ENCODE measurements at regions not wholly inside any gene's neighbourhood (a gene's known extent, or its start where the extent isn't known, plus 50 kb on each side); places are given as distances from the start of the nearest gene placed in this dataset.

DNA sequence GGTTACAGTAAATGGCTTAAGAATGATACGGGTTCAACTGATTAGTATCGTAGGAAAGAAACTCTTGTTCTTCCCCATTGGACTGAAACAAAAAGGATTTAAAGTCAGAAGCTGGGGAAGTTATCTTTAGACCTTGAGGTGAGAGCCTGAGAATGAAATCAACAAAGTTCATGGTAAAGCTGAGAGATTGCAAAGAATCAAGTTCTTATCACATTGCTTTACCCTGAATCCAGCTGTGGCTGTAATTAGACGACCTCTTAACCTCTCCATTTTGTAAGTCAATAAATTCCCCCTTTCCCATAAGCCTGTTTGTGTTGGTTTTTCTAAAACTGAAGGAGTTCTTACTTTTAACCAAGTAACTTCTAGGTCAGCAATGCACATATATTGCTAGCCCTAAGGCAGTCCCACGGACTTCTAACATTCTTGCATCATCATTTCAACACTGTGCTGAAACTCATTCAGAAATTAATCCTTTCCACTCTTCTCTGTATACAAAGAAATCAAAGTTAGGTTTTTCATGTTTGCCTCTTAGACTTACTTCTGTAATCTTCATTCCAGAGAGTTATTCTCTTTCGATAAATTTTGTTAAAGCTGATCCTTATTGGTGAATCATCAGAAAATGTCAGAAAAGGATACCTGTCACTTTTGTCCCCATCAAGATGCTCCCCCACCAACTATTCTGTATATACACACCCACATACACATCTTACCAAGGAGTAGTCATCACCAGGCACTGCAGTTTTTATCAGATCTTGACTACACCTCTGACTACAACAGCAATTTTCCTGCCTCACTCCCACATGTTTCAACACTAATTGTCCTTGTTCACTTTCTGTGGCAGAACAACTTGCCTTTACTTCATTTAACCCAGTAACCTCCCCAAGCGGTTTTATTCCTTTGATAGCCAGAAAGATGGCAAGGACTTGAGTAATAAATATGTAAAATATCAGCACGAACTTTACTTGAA lies 77.9 kb upstream of the STK26 start:
- H3K4me3 ChIP-seq (ENCODE audit: low read length in 2 of 2), result no peak overlapping the region
- H3K9me3 Mint-ChIP-seq, result no peaks in the 10 kb centered on the region
- H3K4me3 Mint-ChIP-seq, result no peak overlapping the region
- H3K27ac ChIP-seq (ENCODE audit: low read depth, low read length), result no peak overlapping the region
- no peaks in the 10 kb centered on the region for H3K27me3 ChIP-seq (ENCODE audit: insufficient read depth, low read length)
- DNase-seq, result no peak
- H3K27ac Mint-ChIP-seq, result no peak overlapping the region
- CTCF ChIA-PET (ENCODE audit: partially characterized antibody), result no interaction called here
- no peaks in the 10 kb centered on the region for H3K27me3 Mint-ChIP-seq
- H3K36me3 Mint-ChIP-seq, result no peaks in the 10 kb centered on the region
- no peaks in the 10 kb centered on the region for H3K36me3 ChIP-seq (ENCODE audit: insufficient read depth, low read length)
- intact Hi-C loops (cut with micrococcal nuclease), result no loop called here
- no peaks in the 10 kb centered on the region for H3K9me3 ChIP-seq (ENCODE audit: control insufficient read depth in 1 of 2, low read length in 2 of 2)
- POLR2A ChIA-PET (ENCODE audit: partially characterized antibody), result no interaction called here
- no peaks in the 10 kb centered on the region for H3K4me1 Mint-ChIP-seq
- no peaks in the 10 kb centered on the region for H3K4me1 ChIP-seq (ENCODE audit: insufficient read depth, low read length)

DNA sequence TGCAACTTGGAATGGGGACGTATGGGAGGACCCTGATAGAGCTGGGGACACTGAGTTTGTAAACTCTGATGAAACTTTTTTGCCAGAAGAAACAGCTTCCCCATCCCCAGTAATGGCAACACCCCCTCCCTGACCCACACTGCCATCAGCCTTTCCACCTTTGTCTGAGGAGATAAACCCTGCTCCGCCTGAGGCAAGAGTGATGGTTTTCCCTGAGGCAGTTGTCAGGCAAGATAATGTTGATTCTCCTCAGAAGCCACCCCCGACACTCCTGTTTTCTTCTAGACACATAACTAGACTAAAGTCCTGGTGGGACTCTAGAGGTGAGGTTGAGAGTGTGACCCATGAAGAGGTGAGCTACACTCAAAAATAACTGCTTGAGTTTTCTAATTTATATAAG lies 71.9 kb upstream of the STK26 start:
- H3K4me1 ChIP-seq (ENCODE audit: insufficient read depth, low read length), result no peaks in the 10 kb centered on the region
- H3K4me3 ChIP-seq (ENCODE audit: low read length in 2 of 2), result no peak overlapping the region
- Mint-ChIP-seq H3K27me3 (no peaks in the 10 kb centered on the region), H3K9me3 (peaks cover 0 to 3% (median 0%) of the 10 kb centered on the region in 8 donors), H3K36me3 (no peaks in the 10 kb centered on the region), H3K4me3 (no peak overlapping the region), H3K4me1 (no peaks in the 10 kb centered on the region), H3K27ac (no peak overlapping the region)
- H3K27ac ChIP-seq (ENCODE audit: low read depth, low read length), result no peak overlapping the region
- DNase-seq, result no peak
- POLR2A ChIA-PET (ENCODE audit: partially characterized antibody), result no interaction called here
- CTCF ChIA-PET (ENCODE audit: partially characterized antibody), result no interaction called here
- H3K27me3 ChIP-seq (ENCODE audit: insufficient read depth, low read length), result no peaks in the 10 kb centered on the region
- H3K9me3 ChIP-seq (ENCODE audit: control insufficient read depth in 1 of 2, low read length in 2 of 2), result no peaks in the 10 kb centered on the region
- H3K36me3 ChIP-seq (ENCODE audit: insufficient read depth, low read length), result no peaks in the 10 kb centered on the region
- intact Hi-C loops (cut with micrococcal nuclease), result no loop called here

GRCh38 chrX:131955099-131955777 lies 67.9 kb upstream of the STK26 start:
- POLR2A ChIA-PET (ENCODE audit: partially characterized antibody), result no interaction called here

GRCh38 chrX:131958724-131959123 lies 64.4 kb upstream of the STK26 start:
- intact Hi-C loops (cut with micrococcal nuclease), result no loop called here
- no peak for DNase-seq
- H3K4me1 Mint-ChIP-seq, result peaks cover 0 to 3% (median 2%) of the 10 kb centered on the region in 4 donors
- CTCF ChIA-PET (ENCODE audit: partially characterized antibody), result no interaction called here
- no peaks in the 10 kb centered on the region for H3K36me3 Mint-ChIP-seq
- no peaks in the 10 kb centered on the region for H3K36me3 ChIP-seq (ENCODE audit: insufficient read depth, low read length)
- no peak overlapping the region for H3K4me3 ChIP-seq (ENCODE audit: low read length in 2 of 2)
- H3K27ac Mint-ChIP-seq, result no peak overlapping the region
- no peak overlapping the region for H3K4me3 Mint-ChIP-seq
- no peaks in the 10 kb centered on the region for H3K4me1 ChIP-seq (ENCODE audit: insufficient read depth, low read length)
- no peaks in the 10 kb centered on the region for H3K9me3 ChIP-seq (ENCODE audit: control insufficient read depth in 1 of 2, low read length in 2 of 2)
- H3K27ac ChIP-seq (ENCODE audit: low read depth, low read length), result no peak overlapping the region
- POLR2A ChIA-PET (ENCODE audit: partially characterized antibody), result no interaction called here
- H3K27me3 Mint-ChIP-seq, result no peaks in the 10 kb centered on the region
- H3K9me3 Mint-ChIP-seq, result peaks cover 0 to 6% (median under 1%) of the 10 kb centered on the region in 8 donors
- H3K27me3 ChIP-seq (ENCODE audit: insufficient read depth, low read length), result no peaks in the 10 kb centered on the region

More at GRCh38 chrX:131955099-131955777, 67.9 kb upstream of the STK26 start:
- Mint-ChIP-seq H3K4me1 (no peaks in the 10 kb centered on the region), H3K36me3 (no peaks in the 10 kb centered on the region), H3K27me3 (no peaks in the 10 kb centered on the region), H3K9me3 (peaks cover 0 to 3% (median 0%) of the 10 kb centered on the region in 8 donors), H3K27ac (no peak overlapping the region), H3K4me3 (no peak overlapping the region)
- H3K36me3 ChIP-seq (ENCODE audit: insufficient read depth, low read length), result no peaks in the 10 kb centered on the region
- no peaks in the 10 kb centered on the region for H3K9me3 ChIP-seq (ENCODE audit: control insufficient read depth in 1 of 2, low read length in 2 of 2)
- H3K27ac ChIP-seq (ENCODE audit: low read depth, low read length), result no peak overlapping the region
- H3K4me3 ChIP-seq (ENCODE audit: low read length in 2 of 2), result no peak overlapping the region
- CTCF ChIA-PET (ENCODE audit: partially characterized antibody), result no interaction called here
- DNase-seq, result no peak
- H3K4me1 ChIP-seq (ENCODE audit: insufficient read depth, low read length), result no peaks in the 10 kb centered on the region
- H3K27me3 ChIP-seq (ENCODE audit: insufficient read depth, low read length), result no peaks in the 10 kb centered on the region
- intact Hi-C loops (cut with micrococcal nuclease), result no loop called here

DNA sequence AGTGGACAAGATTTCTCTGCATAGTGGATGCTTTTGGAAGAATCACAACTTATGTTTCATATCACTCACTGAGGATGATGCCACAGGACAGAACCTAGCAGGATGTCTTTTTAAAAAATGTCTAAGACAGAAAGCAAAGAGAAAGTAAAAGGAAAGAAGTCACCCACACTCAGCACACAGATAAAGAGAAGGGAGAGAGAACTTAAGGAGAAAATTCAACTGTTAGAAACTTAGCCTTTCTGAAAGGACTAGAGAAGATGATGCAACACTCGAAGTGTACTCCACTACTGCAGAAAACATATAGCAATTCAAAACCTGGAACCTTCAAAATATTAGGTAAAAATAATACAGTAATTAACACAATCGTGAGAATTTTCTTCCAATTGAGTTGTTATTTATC lies 52.8 kb upstream of the STK26 start:
- no peaks in the 10 kb centered on the region for H3K36me3 ChIP-seq (ENCODE audit: insufficient read depth, low read length)
- Mint-ChIP-seq H3K36me3 (no peaks in the 10 kb centered on the region), H3K27ac (peak overlapping the region in 2 of 7 donors; percentile 30 to 68), H3K9me3 (no peaks in the 10 kb centered on the region), H3K27me3 (no peaks in the 10 kb centered on the region), H3K4me1 (peaks cover 4 to 11% (median 7%) of the 10 kb centered on the region in 4 donors), H3K4me3 (peak overlapping the region in 7 of 8 donors; percentile 23 to 59 (median 43))
- no peak overlapping the region for H3K27ac ChIP-seq (ENCODE audit: low read depth, low read length)
- no peak for DNase-seq
- POLR2A ChIA-PET (ENCODE audit: partially characterized antibody), result no interaction called here
- intact Hi-C loops (cut with micrococcal nuclease), result no loop called here
- CTCF ChIA-PET (ENCODE audit: partially characterized antibody), result no interaction called here
- H3K9me3 ChIP-seq (ENCODE audit: control insufficient read depth in 1 of 2, low read length in 2 of 2), result no peaks in the 10 kb centered on the region
- H3K4me3 ChIP-seq (ENCODE audit: low read length in 2 of 2), result no peak overlapping the region
- no peaks in the 10 kb centered on the region for H3K27me3 ChIP-seq (ENCODE audit: insufficient read depth, low read length)
- H3K4me1 ChIP-seq (ENCODE audit: insufficient read depth, low read length), result no peaks in the 10 kb centered on the region

Data from CD4-positive, alpha-beta memory T cell (primary cell).